IMR-90 (cell line): ENCODE measurements at regions not wholly inside any gene's neighbourhood (a gene's known extent, or its start where the extent isn't known, plus 50 kb on each side); places are given as distances from the start of the nearest gene placed in this dataset.

Source experiments
- ATAC-seq: fragments of 200-7000 bp; cut with Tn5 transposase; 2 replicates; pipeline ENCODE4 v1.9.1; 2020; ENCODE audit warnings: low read depth, mild to moderate bottlenecking, moderate library complexity
- BruUV-seq: library from RNA; stranded (reverse); fragments of 400-500 nt; replicated peaks from 2 replicates; lab custom pipeline; 2021; lab: Mats Ljungman, UMichigan
- CTCF ChIA-PET: fragments of 300-600 bp; formaldehyde crosslinking; extraction: SDS; loops from one replicate; lab custom pipeline; 2021; ENCODE audit warnings: antibody characterized with exemption; lab: Yijun Ruan, JAX
- POLR2A ChIA-PET: fragments of 300-600 bp; sonication (Branson Sonifier 250); formaldehyde crosslinking; loops from one replicate; lab custom pipeline; 2022; ENCODE audit warnings: antibody characterized with exemption; ENCODE audit not compliant: unreplicated experiment; lab: Charles Lee
- DNase-seq: peaks from one replicate; pipeline ENCODE4 v3.0.0; 2013
- H2AFZ ChIP-seq: replicated peaks from 2 replicates; pipeline ENCODE3; 2013; ENCODE audit warnings: low read length, mild to moderate bottlenecking; ENCODE audit not compliant: poor library complexity
- H2AK5ac ChIP-seq: 2 replicates; pipeline ENCODE4 v1.6.1; 2013; ENCODE audit warnings: low read depth, low read length, inconsistent platforms
- H2AK9ac ChIP-seq: replicated peaks from 2 replicates; pipeline ENCODE3; 2013; ENCODE audit warnings: mild to moderate bottlenecking, low read depth, low read length, moderate library complexity; ENCODE audit not compliant: poor library complexity
- H2BK120ac ChIP-seq: 2 replicates; pipeline ENCODE4 v1.6.1; 2013; ENCODE audit warnings: low read depth, low read length, inconsistent platforms
- H2BK15ac ChIP-seq: 3 replicates; pipeline ENCODE4 v1.6.1; 2013; ENCODE audit warnings: low read depth, low read length, inconsistent platforms
- H2BK20ac ChIP-seq: 2 replicates; pipeline ENCODE4 v1.6.1; 2013; ENCODE audit warnings: low read depth, mild to moderate bottlenecking, inconsistent platforms, low read length, moderate library complexity
- H2BK5ac ChIP-seq: 2 replicates; pipeline ENCODE4 v1.6.1; 2013; ENCODE audit warnings: mild to moderate bottlenecking, low read depth, low read length, inconsistent platforms; ENCODE audit not compliant: poor library complexity, severe bottlenecking
- H3K14ac ChIP-seq: replicated peaks from 2 replicates; pipeline ENCODE4 v1.6.1; 2013; ENCODE audit warnings: low read depth, low read length, inconsistent platforms
- H3K18ac ChIP-seq: 2 replicates; pipeline ENCODE4 v1.6.1; 2013; ENCODE audit warnings: low read depth, low read length, control low read depth
- H3K23ac ChIP-seq: 2 replicates; pipeline ENCODE4 v1.6.1; 2013; ENCODE audit warnings: low read depth, low read length, inconsistent platforms
- H3K27ac ChIP-seq: 2 replicates; pipeline ENCODE4 v1.5.1; 2013; ENCODE audit warnings: mild to moderate bottlenecking, control low read depth, low read length; ENCODE audit not compliant: insufficient read depth
- H3K27me3 ChIP-seq: 2 replicates; pipeline ENCODE4 v1.6.1; 2013; ENCODE audit warnings: low read length; ENCODE audit not compliant: control insufficient read depth, insufficient read depth
- H3K36me3 ChIP-seq: 2 replicates; pipeline ENCODE4 v1.6.1; 2013; ENCODE audit warnings: low read length, mixed read lengths; ENCODE audit not compliant: control insufficient read depth, insufficient read depth
- H3K4ac ChIP-seq: 2 replicates; pipeline ENCODE4 v1.6.1; 2013; ENCODE audit warnings: low read depth, low read length, inconsistent platforms
- H3K4me1 ChIP-seq: 2 replicates; pipeline ENCODE4 v1.6.1; 2013; ENCODE audit warnings: low read length, mixed read lengths; ENCODE audit not compliant: control insufficient read depth, insufficient read depth
- H3K4me2 ChIP-seq: 2 replicates; pipeline ENCODE4 v1.6.1; 2013; ENCODE audit warnings: low read depth, mild to moderate bottlenecking, control low read depth, low read length, moderate library complexity
- H3K4me3 ChIP-seq: 2 replicates; pipeline ENCODE4 v1.5.1; 2013; ENCODE audit warnings: low read depth, mild to moderate bottlenecking, control low read depth, low read length, moderate library complexity; ENCODE audit not compliant: insufficient read depth
- H3K56ac ChIP-seq: 2 replicates; pipeline ENCODE4 v1.6.1; 2013; ENCODE audit warnings: low read length, inconsistent platforms; ENCODE audit not compliant: insufficient read depth; ENCODE audit errors: extremely low read depth
- H3K79me1 ChIP-seq, 2 experiments: 2 replicates each; pipeline ENCODE4 v1.6.1; 2013; ENCODE audit warnings: low read length in 2 of 2, inconsistent platforms in 1 of 2, low read depth in 1 of 2
- H3K9ac ChIP-seq: 2 replicates; pipeline ENCODE4 v1.6.1; 2013; ENCODE audit warnings: low read depth, low read length, control low read depth
- H3K9me1 ChIP-seq: 2 replicates; pipeline ENCODE4 v1.6.1; 2013; ENCODE audit warnings: low read length, inconsistent platforms; ENCODE audit not compliant: insufficient read depth
- H3K9me3 ChIP-seq: 2 replicates; pipeline ENCODE4 v1.6.1; 2013; ENCODE audit warnings: low read length; ENCODE audit not compliant: control insufficient read depth, insufficient read depth
- H4K20me1 ChIP-seq: 2 replicates; pipeline ENCODE4 v1.6.1; 2013; ENCODE audit warnings: low read length, inconsistent platforms; ENCODE audit not compliant: insufficient read depth
- H4K5ac ChIP-seq: 2 replicates; pipeline ENCODE4 v1.6.1; 2013; ENCODE audit warnings: mild to moderate bottlenecking, low read depth, low read length, control low read depth
- H4K8ac ChIP-seq, 2 experiments: 2 replicates each; pipeline ENCODE4 v1.6.1; 2013; ENCODE audit warnings: low read depth in 2 of 2, low read length in 2 of 2, control low read depth in 1 of 2, inconsistent platforms in 1 of 2
- H4K91ac ChIP-seq: 2 replicates; pipeline ENCODE4 v1.6.1; 2013; ENCODE audit warnings: low read depth, low read length, inconsistent platforms; ENCODE audit not compliant: insufficient read depth
- CEBPB ChIP-seq: IDR thresholded peaks from 2 replicates; pipeline ENCODE4 v1.6.1; 2012; ENCODE audit warnings: low read depth, low read length, improper control_type of control experiment
- CHD1 ChIP-seq: IDR thresholded peaks from 2 replicates; pipeline ENCODE4 v1.6.1; 2012; ENCODE audit warnings: low read depth, low read length, improper control_type of control experiment
- FOS ChIP-seq: fragments of 150-350 bp; IDR thresholded peaks from 2 replicates; pipeline ENCODE4 v1.6.1; 2016; ENCODE audit warnings: low read depth, low read length
- WGBS, 2 experiments: methylation state at CpG; one replicate each; pipeline versions ENCODE4 v1.1.5 to v1.1.7; 2013; ENCODE audit warnings: missing lambda C conversion rate in 2 of 2; ENCODE audit not compliant: insufficient read length in 1 of 2; ENCODE audit errors: extremely low coverage in 2 of 2; 5-methylcytosine and 5-hydroxymethylcytosine counted together
- dilution Hi-C: fragments of 300-500 bp; cut with HindIII; formaldehyde crosslinking; loops from one replicate; pipeline ENCODE4 v1.14.3; 2018; ENCODE audit warnings: low sequenced_read_pairs; ENCODE audit not compliant: unreplicated experiment
- in situ Hi-C: fragments of 300-500 bp; cut with MboI; formaldehyde crosslinking; loops from 3 replicates; pipeline ENCODE4 v1.14.3; 2019; ENCODE audit warnings: low sequenced_read_pairs, inconsistent platforms, mixed read lengths
- intact Hi-C: fragments of 100-400 bp; cut with micrococcal nuclease; formaldehyde crosslinking; loops from 2 replicates; pipeline ENCODE4 v1.10.0; 2022
- TF ChIP-seq, protein P1 (sequence below): fragments of 150-350 bp; IDR thresholded peaks from 2 replicates; pipeline ENCODE4 v1.6.1; 2016; ENCODE audit warnings: low read depth, mild to moderate bottlenecking, low read length, moderate library complexity, borderline replicate concordance
- TF ChIP-seq, protein P2 (sequence below): fragments of 150-350 bp; IDR thresholded peaks from 2 replicates; pipeline ENCODE4 v1.6.1; 2017; ENCODE audit warnings: mild to moderate bottlenecking, antibody characterized with exemption, low read length, low read depth

DNA sequence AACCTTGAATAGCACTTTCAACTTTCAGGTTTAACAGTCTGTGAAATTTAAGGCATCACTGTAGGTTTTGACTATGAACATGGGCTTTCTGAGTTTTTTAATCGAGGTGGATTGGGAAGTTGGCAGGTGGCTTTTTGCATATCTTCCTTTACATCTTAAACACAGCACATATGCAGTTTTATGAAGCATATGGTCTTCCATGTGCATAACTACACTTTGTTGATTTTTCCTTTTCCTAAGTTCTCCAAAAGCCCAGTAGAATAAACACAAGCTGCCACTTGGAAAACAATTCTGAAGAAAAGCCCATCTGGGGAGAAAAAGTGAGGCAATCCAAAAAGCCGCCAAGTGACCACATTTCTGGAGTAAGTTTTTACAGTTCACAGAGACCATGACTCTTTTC, 236.5 kb upstream of the IL12B start:
- Histone ChIP-seq H2AK9ac (no peak overlapping the region), H2BK120ac (no peak overlapping the region), H2AFZ (no peak overlapping the region), H3K4me1 (no peaks in the 10 kb centered on the region), H4K20me1 (no peaks in the 10 kb centered on the region), H3K27ac (no peak overlapping the region), H3K9ac (no peak overlapping the region), H3K27me3 (peaks cover 23% of the 10 kb centered on the region), H2BK15ac (no peak overlapping the region), H2AK5ac (no peak overlapping the region), H4K91ac (no peak overlapping the region), H4K8ac (no peak overlapping the region), H3K14ac (no peak overlapping the region), H4K5ac (no peak overlapping the region), H3K4ac (no peak overlapping the region), H3K4me3 (no peak overlapping the region), H3K79me1 (no peaks in the 10 kb centered on the region), H3K18ac (no peak overlapping the region), H3K56ac (no peak overlapping the region), H3K23ac (no peak overlapping the region), H3K9me3 (no peaks in the 10 kb centered on the region), H3K36me3 (no peaks in the 10 kb centered on the region), H2BK5ac (no peak overlapping the region), H3K4me2 (no peak overlapping the region), H3K9me1 (no peaks in the 10 kb centered on the region), H2BK20ac (no peak overlapping the region)
- no TSS peak for BruUV-seq
- in situ Hi-C loops: no loop called here
- DNase-seq (no peak), ATAC-seq (no peak)
- WGBS, 2 experiments: no CpG with 5 or more reads among the region's 2 CpGs
- dilution Hi-C loops: no loop called here
- TF ChIP-seq, protein P1, sequence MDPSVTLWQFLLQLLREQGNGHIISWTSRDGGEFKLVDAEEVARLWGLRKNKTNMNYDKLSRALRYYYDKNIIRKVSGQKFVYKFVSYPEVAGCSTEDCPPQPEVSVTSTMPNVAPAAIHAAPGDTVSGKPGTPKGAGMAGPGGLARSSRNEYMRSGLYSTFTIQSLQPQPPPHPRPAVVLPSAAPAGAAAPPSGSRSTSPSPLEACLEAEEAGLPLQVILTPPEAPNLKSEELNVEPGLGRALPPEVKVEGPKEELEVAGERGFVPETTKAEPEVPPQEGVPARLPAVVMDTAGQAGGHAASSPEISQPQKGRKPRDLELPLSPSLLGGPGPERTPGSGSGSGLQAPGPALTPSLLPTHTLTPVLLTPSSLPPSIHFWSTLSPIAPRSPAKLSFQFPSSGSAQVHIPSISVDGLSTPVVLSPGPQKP: no peak
- TF ChIP-seq CEBPB (no peak), CHD1 (no peak), FOS (no peak)
- TF ChIP-seq, protein P2, sequence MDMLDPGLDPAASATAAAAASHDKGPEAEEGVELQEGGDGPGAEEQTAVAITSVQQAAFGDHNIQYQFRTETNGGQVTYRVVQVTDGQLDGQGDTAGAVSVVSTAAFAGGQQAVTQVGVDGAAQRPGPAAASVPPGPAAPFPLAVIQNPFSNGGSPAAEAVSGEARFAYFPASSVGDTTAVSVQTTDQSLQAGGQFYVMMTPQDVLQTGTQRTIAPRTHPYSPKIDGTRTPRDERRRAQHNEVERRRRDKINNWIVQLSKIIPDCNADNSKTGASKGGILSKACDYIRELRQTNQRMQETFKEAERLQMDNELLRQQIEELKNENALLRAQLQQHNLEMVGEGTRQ: no peak
- CTCF ChIA-PET: interaction anchor here (0.7 kb wide), 1 partner anchor 116 kb away, joined by 7 read pairs; no protein-coding TSS in a partner anchor
- POLR2A ChIA-PET: no interaction called here
- intact Hi-C loops: no loop called here
